Right lobe of liver (tissue), 6 donors: ENCODE measurements at regions not wholly inside any gene's neighbourhood (a gene's known extent, or its start where the extent isn't known, plus 50 kb on each side); places are given as distances from the start of the nearest gene placed in this dataset.

ENCODE experiments used
- ATAC-seq, 4 donors: fragments of 200-7000 bp; cut with Tn5 transposase; one replicate each; pipeline ENCODE4 v1.9.1; 2020; ENCODE audit warnings: mild to moderate bottlenecking in 4 of 4, moderate library complexity in 4 of 4
- DNase-seq, 3 donors: peaks; one replicate each; pipeline ENCODE4 v3.0.0-alpha.2; 2020
- H3K27ac ChIP-seq, 3 donors: fragments of 200-600 bp; one replicate each; pipeline ENCODE4 v1.8.0; 2022
- H3K27me3 ChIP-seq, 2 donors: fragments of 200-600 bp; one replicate each; pipeline ENCODE4 v1.8.0; 2022
- H3K36me3 ChIP-seq, 4 donors: fragments of 200-600 bp; sonication (generic) in 1 of 4; one replicate each; pipeline versions ENCODE4 v1.5.1 to v1.8.0; 2017 to 2022; ENCODE audit warnings: control low read depth in 1 of 4
- H3K4me1 ChIP-seq, 4 donors: fragments of 200-600 bp; sonication (generic) in 1 of 4; one replicate each; pipeline versions ENCODE4 v1.5.1 to v1.8.0; 2017 to 2022; ENCODE audit warnings: control low read depth in 1 of 4
- H3K4me3 ChIP-seq, 3 donors: fragments of 200-600 bp; one replicate each; pipeline ENCODE4 v1.8.0; 2022
- H3K9me3 ChIP-seq, 4 donors: fragments of 200-600 bp; sonication (generic) in 1 of 4; one replicate each; pipeline versions ENCODE4 v1.5.1 to v1.8.0; 2017 to 2022; ENCODE audit warnings: control low read depth in 1 of 4
- POLR2A ChIP-seq: fragments of 450-650 bp; IDR thresholded peaks from one replicate; pipeline ENCODE4 v1.6.1; 2017; ENCODE audit warnings: antibody characterized with exemption, mild to moderate bottlenecking
- WGBS: methylation state at CpG from one replicate; pipeline ENCODE4 v1.1.6; 2018; ENCODE audit warnings: low coverage, low lambda C conversion rate; ENCODE audit not compliant: insufficient coverage; ENCODE audit errors: missing lambda C conversion rate; 5-methylcytosine and 5-hydroxymethylcytosine counted together
- intact Hi-C, 2 donors: fragments of 100-400 bp; cut with DNase I; formaldehyde crosslinking; loops; one replicate each; pipeline versions ENCODE4 v1.11.2 to v1.14.1; 2022
- TF ChIP-seq, protein P1 (sequence below), 4 donors: fragments of 200-600 bp in 3 of 4; fragments of 450-650 bp in 1 of 4; IDR thresholded peaks; one replicate each; pipeline versions ENCODE4 v1.5.1 to v1.8.0; 2016 to 2022; ENCODE audit warnings: antibody characterized with exemption in 4 of 4, mild to moderate bottlenecking in 2 of 4
- donor health status: DM: no; HTN: yes; CAD: no.
- donor health status: DM: no; HTN: no; CAD: no.
- donor health status: DM: no; HTN: no; CAD: no.
- donor health status: DM: no; HTN: yes; CAD: no.
- donor health status: DM: no; HTN: yes; CAD: no.

DNA sequence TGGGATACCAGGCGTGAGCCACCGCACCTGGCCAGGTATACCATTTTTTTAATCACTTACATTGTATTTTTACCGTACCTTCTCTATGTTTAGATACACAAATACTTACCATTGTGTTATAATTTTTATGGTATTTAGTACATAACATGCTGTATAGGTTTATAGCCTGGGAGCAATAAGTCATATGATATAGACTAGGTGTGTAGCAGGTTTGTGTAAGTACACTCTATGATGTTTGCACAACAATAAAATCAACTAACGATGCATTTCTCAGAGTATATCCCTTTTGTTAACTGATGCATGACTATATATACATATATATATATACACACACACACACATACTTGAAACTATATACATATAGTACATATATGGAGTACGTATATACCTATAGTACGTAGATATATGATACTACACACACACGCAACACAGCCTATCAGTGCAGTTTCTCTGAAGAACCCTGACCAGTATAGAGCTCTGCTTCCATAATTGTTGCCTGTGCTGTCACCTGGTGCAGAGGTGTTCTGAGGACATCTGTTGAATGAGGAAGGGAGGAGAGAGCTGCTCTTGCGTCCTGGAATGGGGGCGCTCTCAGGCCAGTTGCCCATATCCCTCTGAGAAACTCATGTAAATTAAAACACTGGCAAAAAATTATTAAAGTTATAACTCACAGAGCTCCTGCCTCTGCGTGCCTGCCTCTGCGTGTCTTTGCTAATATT lies 315.3 kb downstream of the FGFR2 start:
- TF ChIP-seq, protein P1, sequence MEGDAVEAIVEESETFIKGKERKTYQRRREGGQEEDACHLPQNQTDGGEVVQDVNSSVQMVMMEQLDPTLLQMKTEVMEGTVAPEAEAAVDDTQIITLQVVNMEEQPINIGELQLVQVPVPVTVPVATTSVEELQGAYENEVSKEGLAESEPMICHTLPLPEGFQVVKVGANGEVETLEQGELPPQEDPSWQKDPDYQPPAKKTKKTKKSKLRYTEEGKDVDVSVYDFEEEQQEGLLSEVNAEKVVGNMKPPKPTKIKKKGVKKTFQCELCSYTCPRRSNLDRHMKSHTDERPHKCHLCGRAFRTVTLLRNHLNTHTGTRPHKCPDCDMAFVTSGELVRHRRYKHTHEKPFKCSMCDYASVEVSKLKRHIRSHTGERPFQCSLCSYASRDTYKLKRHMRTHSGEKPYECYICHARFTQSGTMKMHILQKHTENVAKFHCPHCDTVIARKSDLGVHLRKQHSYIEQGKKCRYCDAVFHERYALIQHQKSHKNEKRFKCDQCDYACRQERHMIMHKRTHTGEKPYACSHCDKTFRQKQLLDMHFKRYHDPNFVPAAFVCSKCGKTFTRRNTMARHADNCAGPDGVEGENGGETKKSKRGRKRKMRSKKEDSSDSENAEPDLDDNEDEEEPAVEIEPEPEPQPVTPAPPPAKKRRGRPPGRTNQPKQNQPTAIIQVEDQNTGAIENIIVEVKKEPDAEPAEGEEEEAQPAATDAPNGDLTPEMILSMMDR (IDR thresholded peaks at IDR 0.05), result no peak
- no peak for TF ChIP-seq POLR2A
- H3K27ac ChIP-seq, result no peak overlapping the region
- no peak for DNase-seq
- H3K36me3 ChIP-seq, result no peaks in the 10 kb centered on the region
- no peak overlapping the region for H3K4me3 ChIP-seq
- H3K9me3 ChIP-seq, result no peaks in the 10 kb centered on the region
- no peaks in the 10 kb centered on the region for H3K4me1 ChIP-seq
- ATAC-seq, result no peak
- H3K27me3 ChIP-seq, result no peaks in the 10 kb centered on the region
- 93% methylated on average over 9 of the region's 11 CpGs for WGBS
- intact Hi-C loops, result no loop called here

DNA sequence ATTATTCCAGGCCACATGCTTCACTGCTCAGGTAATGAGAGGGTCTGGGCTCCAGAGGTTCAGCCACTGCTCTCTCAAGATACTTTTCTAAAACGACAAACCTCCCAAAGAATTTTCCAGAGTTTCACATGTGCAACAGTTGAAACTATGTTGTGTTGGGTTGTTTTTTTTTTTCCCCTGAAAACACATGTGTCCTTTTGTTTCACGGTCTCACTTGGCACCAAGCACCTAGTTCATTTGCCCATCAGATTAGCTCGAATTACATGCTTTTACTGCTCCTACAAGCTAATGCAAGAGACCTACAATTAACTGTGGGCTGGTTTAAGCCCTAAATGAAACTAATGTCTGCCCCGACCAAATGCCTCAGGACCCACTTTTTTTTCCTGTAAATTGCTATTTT lies 313.3 kb downstream of the FGFR2 start:
- peak; percentile 54 to 85 (median 72) for ATAC-seq
- Histone ChIP-seq H3K27ac (no peak overlapping the region), H3K9me3 (no peaks in the 10 kb centered on the region), H3K4me1 (no peaks in the 10 kb centered on the region), H3K27me3 (no peaks in the 10 kb centered on the region), H3K4me3 (no peak overlapping the region), H3K36me3 (no peaks in the 10 kb centered on the region)
- DNase-seq, result no peak
- intact Hi-C loops, result no loop called here
- 18% methylated on average over 4 of the region's 4 CpGs for WGBS
- no peak for TF ChIP-seq POLR2A
- TF ChIP-seq, protein P1 (IDR thresholded peaks at IDR 0.05), result no peak

DNA sequence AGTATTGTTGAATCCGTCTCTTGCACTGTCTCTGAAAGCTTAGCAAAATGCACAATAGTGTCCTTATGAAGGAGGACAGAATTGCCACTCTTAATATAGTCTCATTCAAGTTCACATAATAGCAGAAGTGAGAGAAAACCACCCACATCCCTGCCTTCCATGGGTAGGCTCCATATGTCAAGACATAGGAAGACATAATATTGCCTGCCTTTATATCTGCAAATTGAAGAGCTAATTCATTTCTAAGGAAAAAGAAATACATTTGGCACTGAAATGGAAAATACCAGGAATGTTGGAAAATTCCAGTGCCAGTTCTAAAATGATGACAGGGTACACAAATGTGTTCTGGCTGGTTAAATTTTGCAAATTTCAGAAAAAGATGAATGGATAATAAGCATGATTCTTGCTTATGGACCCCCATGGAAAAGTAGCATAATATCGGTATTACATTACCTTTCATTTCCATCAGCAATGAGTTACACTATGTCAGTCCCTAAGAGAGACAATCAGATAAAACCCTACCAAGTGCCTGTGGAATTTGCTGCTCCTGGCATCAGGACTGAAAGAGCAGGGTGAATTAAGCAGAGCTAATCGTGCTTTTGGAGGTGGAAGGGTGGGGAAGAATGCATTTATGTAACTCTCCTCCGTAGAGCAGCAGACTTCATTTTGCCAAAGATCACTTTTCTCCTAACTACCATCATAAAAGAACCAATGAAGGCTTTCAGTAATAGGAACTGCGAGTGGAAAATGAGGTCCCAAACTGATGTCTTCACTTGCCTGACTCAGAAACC lies 312.6 kb downstream of the FGFR2 start:
- 72% methylated on average over 5 of the region's 5 CpGs for WGBS
- no peak for ATAC-seq
- intact Hi-C loops, result no loop called here
- Histone ChIP-seq H3K27ac (no peak overlapping the region), H3K27me3 (no peaks in the 10 kb centered on the region), H3K4me3 (no peak overlapping the region), H3K9me3 (no peaks in the 10 kb centered on the region), H3K36me3 (no peaks in the 10 kb centered on the region), H3K4me1 (no peaks in the 10 kb centered on the region)
- no peak for DNase-seq
- TF ChIP-seq, protein P1 (IDR thresholded peaks at IDR 0.05), result no peak
- TF ChIP-seq POLR2A, result no peak

DNA sequence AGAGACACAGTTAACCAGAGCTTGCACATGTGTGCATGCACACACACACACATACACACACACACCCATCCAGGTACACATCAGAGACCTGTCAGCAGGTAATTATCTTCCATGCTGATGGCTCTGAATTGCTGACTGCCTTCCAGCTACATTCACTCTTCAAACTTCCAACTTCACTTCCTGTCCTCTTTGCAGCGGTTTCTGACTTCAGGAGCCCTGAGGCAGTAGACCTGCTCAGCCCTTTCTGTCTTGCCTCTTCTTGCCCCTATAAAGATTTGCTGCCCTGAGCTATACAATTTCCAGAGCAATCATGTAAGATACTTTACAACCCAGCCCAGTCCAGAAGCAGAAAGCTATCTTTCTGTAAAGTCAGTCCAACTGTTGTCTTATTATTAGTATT lies 310.2 kb downstream of the FGFR2 start:
- Histone ChIP-seq H3K27me3 (no peaks in the 10 kb centered on the region), H3K9me3 (no peaks in the 10 kb centered on the region), H3K4me3 (no peak overlapping the region), H3K36me3 (no peaks in the 10 kb centered on the region), H3K4me1 (no peaks in the 10 kb centered on the region), H3K27ac (no peak overlapping the region)
- ATAC-seq (no peak), DNase-seq (no peak)
- intact Hi-C loops, result no loop called here
- no peak for TF ChIP-seq POLR2A
- TF ChIP-seq, protein P1 (IDR thresholded peaks at IDR 0.05), result no peak
- 83% methylated on average over 1 of the region's 1 CpG for WGBS
